Prostate gland (tissue), 2 donors: ENCODE measurements at regions not wholly inside any gene's neighbourhood (a gene's known extent, or its start where the extent isn't known, plus 50 kb on each side); places are given as distances from the start of the nearest gene placed in this dataset.

Experiments used
- CTCF ChIP-seq, 4 experiments: fragments of 200-600 bp in 2 of 4; fragments of 450-650 bp in 2 of 4; sonication (generic) in 2 of 4; IDR thresholded peaks; 1 replicate in 3 of 4; 2 replicates in 1 of 4; pipeline ENCODE4 v1.5.1; 2016 to 2019; ENCODE audit warnings: antibody characterized with exemption in 4 of 4, mild to moderate bottlenecking in 2 of 4, moderate library complexity in 2 of 4
- POLR2A ChIP-seq: fragments of 450-650 bp; IDR thresholded peaks from one replicate; pipeline ENCODE4 v1.6.1; 2016; ENCODE audit warnings: antibody characterized with exemption, mild to moderate bottlenecking
- POLR2AphosphoS5 ChIP-seq: sonication (generic); formaldehyde crosslinking; IDR thresholded peaks from one replicate; pipeline ENCODE4 v1.6.1; 2017; ENCODE audit warnings: antibody characterized with exemption

GRCh38 chr15:98075441-98075840 lies 114.9 kb downstream of the ARRDC4 start:
- no peak for TF ChIP-seq CTCF (IDR thresholded peaks at IDR 0.05)
- no peak for TF ChIP-seq POLR2A
- no peak for TF ChIP-seq POLR2AphosphoS5
